Fibroblast of skin of left quadriceps (primary cell): ENCODE measurements at regions not wholly inside any gene's neighbourhood (a gene's known extent, or its start where the extent isn't known, plus 50 kb on each side); places are given as distances from the start of the nearest gene placed in this dataset.
"Not testable (repeated sequence)": the region's sequence is repeated elsewhere in the genome, so short reads cannot be mapped to it uniquely, and the experiment has no call there.

Source experiments
- DNase-seq, 2 experiments: peaks; one replicate each; pipeline ENCODE4 v3.0.0-alpha.2; 2013; ENCODE audit warnings: low read depth in 2 of 2

DNA sequence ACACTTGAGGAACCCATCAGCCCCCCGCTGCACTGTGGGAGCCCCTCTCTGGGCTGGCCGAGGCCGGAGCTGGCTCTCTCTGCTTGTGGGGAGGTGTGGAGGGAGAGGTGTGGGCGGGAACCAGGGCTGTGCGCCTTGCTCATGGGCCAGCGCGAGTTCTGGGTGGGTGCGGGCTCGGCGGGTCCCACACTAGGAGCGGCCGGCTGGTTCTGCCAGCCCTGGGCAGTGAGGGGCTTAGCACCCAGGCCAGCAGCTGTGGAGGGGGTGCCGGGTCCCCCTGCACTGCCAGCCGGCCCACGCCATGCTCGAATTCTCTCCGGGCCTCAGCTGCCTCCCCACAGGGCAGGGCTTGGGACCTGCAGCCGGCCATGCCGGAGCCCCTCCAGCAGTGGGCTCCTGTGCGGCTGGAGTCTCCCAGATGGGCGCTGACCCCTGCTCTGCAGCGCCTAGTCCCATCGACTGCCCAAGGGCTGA is 430.2 kb downstream of the FAT4 start:
- DNase-seq = no peak

DNA sequence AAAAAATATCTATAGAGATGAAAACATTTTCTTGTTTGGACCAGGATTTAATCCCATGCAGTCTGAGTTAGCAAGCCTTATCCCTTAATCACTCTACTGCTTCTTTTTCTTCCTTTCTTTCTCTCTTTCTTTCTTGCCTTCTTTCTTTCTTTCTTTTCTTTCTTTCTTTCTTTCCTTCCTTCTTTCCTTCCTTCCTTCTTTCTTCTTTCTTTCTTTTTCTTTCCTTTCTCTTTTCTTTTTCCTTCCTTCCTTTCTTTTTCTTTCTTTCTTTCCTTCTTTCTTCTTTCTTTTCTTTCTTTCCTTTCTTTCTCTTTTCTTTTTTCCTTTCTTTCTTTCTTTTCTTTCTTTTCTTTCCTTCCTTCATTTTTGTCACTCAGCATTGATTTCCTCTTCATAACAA is 434.6 kb downstream of the FAT4 start:
- no peak for DNase-seq

DNA sequence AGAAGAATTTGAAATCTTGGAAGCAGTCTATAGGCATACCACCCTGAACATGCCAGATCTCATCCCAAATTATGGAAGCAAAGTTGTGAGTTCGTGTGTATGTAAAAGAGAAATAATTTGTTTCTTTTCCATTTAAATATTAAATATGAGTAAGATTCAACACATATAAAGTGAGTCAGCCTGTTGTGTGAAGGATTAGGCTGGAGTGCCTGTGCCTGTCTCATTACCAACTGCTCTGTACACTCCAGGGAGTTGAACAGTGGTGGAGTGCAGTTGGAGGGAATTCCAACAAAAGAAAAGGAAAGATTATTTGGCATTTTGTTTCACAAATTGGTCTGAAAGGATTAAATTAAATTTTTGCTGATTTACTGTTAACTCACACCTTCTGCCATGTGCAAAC is 435.6 kb downstream of the FAT4 start:
- no peak for DNase-seq

DNA sequence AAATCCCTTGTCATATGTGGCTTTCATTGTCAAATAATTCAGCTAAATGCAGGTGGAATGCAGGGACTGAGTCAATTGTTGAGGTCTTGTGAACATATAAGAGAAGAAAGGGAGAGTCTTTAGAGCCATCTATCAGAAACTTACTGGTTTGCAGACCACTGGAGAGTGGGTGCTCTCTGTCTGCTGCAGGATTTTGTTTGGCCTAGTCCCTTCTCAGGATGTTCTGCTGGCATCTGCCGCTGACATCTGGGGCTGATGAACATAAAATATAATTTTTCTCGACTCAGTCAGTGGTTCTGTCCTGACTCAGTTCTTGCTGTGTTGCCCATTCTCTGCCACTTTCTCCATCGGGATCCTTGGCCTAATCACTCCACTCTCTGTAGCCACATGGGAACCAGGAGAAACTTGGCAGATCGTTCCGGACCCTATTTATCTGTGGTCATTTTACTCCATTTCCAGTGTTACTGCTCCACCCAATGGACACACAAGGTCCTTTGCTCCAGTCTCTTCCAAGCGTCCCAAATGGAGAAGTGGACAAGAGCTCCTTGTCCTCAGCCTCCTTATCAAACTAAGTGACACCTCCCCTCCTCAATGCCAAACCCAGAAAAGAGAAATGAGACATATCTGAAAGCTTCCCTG is 436.2 kb downstream of the FAT4 start:
- no peak for DNase-seq

DNA sequence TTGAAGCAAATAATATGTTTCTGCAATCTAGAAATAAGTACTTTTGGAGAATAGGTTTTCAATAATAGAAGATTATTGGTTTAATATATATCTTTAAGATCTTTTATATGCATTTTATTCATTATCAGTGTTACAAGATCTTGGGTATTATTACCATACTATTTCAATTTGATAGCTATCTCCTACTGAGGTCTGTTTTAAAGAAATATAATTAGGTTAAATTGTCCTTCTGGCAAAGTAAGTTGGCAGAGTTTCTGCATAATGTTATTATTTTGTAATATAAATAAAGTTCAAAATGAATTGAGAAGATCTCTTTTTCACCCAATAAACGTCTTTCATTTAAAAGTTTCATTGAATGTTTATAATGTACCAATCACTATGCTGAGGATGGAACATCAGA is 443.7 kb downstream of the FAT4 start:
- DNase-seq = no peak

DNA sequence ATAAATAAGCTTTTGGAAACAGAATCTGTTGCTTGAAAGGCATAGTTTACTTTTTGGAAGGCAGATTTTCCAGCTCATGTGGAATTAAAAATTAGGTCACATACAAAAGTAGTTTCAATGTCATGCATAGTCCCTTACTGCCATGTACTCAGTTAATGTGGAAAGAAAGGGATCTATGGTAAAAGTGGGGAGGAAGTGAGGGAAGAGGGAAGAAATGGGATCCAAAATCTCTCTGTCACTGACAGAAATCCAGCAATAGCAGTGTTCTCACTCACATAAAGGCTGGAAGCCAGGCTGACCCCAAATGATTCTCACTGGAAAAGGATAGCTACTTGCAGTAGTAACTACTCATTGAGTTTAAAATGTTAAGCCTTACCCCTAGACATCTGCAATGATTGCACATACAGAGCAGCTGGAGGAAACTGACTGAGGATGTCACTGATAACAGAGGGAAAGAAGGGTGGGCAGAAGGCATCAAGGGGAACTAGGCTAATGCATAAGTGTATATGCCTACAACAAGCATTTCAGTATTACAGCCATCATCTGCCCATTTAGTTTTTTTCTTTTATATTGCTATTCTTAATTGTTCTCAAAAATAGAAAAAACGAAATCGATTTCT is 445.6 kb downstream of the FAT4 start:
- DNase-seq = no peak

DNA sequence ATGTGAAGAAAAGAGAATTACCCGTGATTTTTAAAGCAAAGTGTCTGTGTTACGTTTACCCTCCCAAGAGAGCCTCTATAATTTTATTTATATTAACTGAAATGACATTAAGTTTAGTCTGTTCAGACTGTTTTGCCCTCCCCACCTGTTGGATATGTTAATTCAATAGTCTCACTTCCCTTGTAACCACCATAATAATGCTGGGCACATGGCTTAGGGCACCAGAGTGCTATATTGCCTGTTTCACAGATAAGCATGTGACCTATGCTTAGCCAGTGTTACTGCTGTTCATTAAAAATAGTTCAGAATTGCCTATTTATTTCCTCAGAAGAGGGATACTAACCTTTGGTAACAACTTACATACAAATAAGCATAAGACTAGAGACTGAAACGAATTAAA is 446.2 kb downstream of the FAT4 start:
- no peak for DNase-seq

DNA sequence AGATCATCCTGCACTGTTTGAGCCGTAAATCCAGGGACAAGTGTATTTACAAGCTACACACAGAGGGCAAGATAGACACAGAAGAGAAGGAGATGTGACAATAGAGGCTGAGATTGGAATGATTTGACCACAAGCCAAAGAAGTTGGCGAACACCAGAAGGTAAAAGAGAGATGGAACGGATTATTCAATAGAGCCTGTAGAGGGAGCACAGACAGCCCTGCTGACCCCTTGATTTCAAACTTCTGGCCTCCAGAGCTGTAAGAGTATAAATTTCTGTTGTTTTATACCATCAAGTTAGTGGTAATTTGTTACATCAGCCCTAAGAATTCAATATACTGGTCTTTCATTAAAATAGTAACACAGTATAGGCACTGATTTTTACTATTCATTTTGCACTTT is 447.8 kb downstream of the FAT4 start:
- no peak for DNase-seq

DNA sequence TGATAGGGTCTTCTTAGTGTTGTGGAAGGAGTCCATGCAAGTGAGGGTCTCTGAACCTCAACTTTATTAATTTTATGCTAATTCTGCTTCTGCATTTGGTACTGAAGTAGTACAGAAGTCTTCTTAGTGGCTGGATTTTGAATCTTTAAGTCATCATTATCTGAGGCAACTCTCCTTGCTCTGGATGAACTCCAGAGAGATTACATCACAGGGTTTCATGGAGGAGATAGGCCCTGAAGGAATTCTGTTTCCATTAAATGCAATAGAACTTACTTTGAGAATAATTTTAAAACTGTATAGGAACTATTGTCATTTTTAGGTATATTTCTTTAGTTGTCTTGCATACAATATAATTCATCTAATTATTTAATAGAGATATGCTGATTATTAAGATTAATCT is 451.2 kb downstream of the FAT4 start:
- no peak for DNase-seq

DNA sequence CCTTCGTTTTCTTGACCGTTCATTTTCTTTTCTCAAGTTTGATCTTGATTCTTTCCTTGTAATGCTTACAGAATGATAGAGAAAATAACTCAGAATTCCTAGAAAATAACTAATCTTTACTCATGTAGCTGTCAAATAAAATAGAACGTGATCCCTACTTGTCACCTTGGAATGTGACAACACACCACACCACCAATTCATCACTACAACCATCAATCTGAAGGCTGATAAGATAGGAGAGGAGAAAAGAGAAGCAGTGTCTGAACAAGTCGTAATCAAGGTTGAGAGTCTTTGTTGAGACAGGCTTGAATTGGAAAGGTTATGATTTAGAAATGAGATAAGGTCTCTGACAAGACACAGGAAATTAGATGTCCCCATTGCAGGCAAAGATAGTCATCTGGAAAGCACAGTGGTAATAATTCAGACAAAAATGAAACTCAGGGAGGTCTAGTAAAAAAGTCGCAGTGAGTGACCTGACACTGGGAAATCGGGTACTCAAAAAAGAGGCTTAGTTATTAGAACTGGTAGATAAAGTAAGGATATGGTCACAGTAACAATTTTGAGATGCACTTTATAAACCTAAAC is 456.2 kb downstream of the FAT4 start:
- DNase-seq = no peak

DNA sequence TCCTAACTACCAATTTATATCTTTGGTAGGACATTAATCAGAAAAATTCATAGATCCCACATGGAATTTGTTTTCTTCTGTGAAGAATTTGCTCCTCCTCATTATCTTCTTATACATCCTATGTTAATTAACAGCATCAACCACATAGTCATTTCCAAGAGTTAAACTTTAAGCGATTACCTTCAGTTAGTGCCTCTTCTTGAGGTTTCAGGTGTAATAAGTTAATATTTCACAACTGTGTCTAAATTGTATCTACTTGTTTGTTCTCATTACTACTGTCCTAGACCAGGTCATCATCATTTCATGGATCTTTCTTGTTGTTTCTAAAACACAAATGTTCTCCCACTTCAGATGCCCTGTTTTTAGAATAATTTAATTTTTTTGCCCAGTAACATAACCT is 457.9 kb downstream of the FAT4 start:
- no peak for DNase-seq

DNA sequence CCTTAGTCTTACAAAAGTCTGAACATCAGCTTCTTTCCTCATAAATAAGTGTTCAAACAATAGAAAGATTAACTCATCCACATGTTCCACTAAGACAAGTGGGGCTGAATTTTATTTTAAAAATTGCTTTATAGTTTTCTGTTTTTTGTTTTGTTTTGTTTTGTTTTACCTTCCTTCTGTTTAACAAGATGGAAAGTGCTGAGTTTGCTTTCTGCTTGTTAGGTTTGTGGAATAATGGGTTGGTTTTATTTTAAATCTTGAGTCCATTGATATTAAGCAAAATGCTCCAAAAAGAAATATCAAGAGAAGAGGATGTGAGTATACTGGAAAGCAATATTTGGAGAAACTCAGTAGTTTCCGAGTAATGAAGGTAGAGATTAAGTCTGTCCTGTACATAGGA is 458.7 kb downstream of the FAT4 start:
- no peak for DNase-seq

DNA sequence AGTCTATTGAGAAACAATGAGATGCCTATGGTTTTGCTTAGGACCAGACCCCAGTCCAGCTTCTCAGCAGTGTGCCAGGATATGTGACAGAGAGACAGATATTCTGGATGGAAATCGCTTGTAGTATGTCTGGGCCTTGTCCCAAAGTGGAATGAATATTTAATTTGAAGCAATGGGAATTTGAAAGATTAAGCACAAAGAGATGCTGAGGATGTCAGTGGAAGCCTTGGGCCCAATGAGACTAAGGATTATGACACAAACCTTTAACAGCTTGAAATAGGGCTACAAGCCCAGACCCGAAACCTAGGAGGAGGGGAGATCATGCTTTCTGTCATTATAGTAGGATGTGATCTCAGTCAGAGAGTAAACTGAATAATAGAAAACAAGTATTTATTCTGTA is 459.2 kb downstream of the FAT4 start:
- no peak for DNase-seq

DNA sequence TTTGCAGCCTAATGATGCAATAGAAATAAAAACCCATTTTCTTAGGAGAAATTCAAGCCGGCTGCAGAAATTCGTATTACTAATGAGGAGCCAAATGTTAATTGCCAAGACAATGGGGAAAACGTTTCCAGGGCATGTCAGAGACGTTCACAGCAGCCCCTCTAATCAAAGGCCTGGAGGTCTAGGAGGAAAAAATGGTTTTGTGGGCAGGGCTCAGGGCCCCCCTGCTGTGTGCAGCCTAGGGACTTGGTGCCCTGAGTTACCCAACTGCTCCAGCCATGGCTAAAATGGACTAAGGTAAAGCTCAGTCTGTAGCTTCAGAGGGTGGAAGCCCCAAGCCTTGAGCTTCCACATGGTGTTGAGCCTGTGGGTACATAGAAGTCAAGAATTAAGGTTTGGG is 461.4 kb downstream of the FAT4 start:
- DNase-seq = no peak

DNA sequence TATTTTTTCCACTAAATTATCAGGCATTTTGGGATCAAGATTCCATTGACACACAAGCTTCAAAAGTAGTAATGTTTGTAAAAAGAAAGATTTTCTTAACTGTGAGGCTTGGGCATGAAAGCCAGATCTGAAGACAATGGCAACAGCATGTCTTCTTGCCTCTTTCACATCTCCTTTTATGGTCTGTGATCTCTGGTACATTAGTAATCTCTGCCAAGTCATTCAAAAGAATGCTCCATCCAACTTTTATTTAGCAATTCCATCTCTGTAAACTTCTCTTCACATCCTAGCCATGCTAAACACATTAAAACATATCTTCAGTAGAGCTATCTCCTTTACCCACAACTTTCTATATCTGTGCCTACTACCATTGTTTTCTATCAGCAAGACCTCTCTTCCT is 465.4 kb downstream of the FAT4 start:
- DNase-seq = peak; percentile 22 to 25

DNA sequence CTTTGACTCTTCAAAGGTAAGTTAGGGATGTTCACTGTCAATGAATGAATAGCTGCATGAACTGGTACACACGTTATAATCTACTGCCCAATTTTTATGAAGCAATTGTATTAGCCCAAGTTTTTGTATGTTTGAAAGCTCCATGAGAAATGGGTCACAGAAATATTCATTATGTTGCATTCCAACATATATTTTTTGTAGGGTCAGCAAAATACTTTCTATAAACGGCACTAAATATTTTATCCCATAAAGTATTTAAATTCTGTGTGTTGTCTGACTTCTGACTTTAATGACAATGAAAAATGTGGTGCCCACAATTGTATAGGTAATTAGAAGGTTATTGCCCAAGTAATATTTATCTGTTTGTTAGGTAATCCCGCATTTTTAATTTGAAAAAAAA is 466.0 kb downstream of the FAT4 start:
- no peak for DNase-seq

DNA sequence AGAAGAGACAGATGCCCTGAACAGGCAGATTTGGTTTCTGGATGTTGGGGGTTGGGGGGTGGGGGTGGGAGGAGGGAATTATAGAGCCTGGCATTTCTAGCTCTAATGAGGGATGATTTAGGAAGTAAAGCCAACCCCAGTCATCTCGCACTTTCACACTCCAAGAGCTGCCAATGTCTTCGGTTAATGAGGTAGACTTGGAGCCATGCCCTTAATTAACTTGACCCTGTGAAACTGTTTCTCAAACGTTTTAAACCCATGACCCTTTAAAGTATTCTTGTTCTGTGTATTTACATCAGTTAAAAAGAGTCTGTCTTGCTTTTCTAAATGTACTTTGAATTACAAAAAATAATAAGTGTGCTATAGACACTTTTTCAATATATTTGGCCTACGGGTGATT is 466.9 kb downstream of the FAT4 start:
- no peak for DNase-seq

DNA sequence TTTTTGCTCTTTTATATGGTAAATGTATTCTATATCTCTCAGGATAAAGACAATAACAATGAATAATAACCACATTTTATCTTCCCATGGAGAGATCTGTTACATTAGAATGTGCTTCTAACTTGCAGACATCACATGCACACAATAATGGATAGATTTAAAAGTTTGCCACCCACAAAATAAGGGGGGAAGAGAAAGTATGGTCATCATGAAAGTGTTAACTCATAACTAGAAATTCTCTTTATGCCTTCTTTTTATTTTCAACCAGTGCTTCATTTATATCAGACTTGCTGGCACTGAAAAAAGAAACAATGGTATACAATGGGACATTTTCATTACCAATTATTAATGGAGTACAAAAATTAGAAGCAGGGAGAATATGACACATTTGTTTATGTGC is 470.0 kb downstream of the FAT4 start:
- no peak for DNase-seq

DNA sequence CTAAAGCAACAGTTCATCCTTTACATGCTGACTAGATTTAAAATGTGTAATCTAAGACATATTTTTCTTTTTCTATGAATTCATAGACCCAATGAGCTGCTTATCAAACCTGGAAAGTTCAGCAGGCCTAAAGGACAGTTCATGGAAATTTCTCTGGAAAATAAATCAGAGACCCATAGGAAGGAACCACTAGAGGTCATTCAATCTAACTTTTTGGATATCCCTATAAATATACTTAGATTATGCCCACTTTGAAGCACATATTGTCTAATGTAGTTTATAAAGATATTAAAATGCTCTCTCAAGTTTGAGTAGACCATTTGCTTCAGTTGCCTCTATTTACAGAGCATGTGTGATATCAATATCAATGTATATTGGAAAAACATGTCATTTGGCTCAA is 473.0 kb downstream of the FAT4 start:
- no peak for DNase-seq

DNA sequence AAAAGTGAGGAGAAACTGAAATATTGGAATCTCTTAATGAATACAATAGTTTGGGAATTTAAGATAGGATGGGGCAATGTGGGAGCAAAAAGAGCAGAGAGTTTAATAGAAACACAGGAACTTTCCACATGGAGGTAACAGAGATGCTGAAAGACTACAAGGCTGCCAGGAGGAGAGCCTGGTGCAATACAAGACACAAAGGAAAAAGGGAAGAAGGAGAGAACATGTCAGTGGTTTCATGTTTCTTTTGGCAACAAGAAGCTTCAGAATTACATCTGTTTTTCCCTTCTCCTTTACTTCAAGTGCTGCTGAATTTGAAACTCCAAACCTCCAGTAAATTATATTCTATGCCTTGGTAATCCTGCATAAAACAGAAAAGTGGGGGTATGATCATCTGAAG is 474.3 kb downstream of the FAT4 start:
- DNase-seq = no peak

DNA sequence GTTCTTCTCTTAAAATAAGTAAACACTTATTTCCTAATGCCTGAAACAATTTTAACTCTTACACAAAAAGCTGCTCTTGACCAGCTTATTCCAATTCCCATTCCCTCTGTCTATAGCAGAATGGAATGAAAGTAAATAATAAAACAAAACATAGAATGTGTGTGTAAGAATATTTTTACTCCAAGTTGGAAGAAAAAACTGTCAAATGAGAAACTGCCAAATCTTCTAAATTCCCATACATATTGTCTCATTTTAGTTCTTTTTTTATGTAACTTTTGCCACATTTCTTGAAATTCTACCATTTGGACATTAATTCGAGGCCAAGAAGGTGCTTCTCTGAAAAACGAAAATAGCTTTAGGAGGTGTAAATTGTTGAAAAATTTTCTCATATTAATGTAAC is 477.1 kb downstream of the FAT4 start:
- no peak for DNase-seq

DNA sequence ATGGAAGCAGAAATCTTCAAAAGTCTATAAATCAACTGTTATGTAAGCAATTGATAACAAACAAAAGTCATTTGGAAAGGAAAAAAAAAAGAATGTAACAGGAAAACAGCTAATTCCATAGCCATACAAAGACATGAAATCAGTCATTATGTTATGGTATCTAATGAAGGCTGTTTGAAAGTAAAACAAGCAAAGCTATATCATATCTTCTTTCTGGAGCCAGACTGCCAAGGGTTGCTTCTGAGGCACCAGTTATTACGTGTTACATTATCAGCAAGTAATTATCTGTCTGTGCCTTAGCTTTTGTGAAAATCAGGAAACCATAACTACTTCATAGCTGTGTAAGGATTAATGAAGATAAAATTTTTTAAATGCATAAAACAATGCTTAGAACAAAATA is 480.2 kb downstream of the FAT4 start:
- DNase-seq = no peak

DNA sequence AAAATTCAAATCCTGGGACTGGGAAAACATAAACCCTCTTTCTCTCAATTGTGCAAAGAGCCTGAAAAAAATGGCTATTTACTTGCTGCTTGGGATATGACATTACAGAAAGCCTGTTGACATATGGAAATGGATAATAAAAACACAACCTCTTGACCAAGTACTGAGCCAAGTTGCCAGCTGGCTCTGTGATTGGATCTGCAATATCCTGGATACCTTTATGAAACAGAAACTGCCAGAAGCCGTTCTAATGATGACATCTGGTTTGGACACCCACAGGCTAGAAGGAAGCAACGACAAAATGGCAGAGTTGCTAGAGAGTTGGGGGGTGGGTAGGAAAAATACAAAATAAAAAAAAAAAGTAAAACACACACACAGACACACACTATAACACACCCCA is 481.4 kb downstream of the FAT4 start:
- DNase-seq = no peak

DNA sequence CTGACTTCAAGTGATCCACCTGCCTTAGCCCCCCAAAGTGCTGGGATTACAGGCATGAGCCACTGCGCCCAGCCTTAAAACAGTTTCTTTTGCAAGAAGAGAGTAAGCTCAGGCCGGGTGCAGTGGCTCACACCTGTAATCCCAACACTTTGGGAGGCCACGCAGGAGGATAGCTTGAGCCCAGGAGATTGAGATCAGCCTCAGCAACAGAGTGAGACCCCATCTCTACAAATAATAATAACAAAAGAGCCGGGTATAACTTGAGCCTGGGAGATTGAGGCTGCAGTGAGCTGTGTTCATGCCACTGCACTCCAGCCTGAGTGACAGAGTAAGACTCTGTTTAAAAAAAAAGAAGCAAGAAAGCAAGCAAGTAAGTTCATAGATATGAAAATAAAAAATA is 482.9 kb downstream of the FAT4 start:
- not testable (repeated sequence) for DNase-seq
